NCI-H446 (cell line): ENCODE measurements at regions not wholly inside any gene's neighbourhood (a gene's known extent, or its start where the extent isn't known, plus 50 kb on each side); places are given as distances from the start of the nearest gene placed in this dataset.
"Not testable (repeated sequence)": the region's sequence is repeated elsewhere in the genome, so short reads cannot be mapped to it uniquely, and the experiment has no call there.

ENCODE experiments used
- DNase-seq, 2 experiments: peaks; one replicate each; lab custom pipeline; 2025; lab: John Stamatoyannopoulos, UW

- no peak for DNase-seq
These were observed 528.7 kb upstream of the FANCL start for GRCh38 chr2:58769864-58770234.

GRCh38 chr2:58769111-58769863 is 528.2 kb upstream of the FANCL start:
- peak in 1 of 2 experiments; percentile 32 for DNase-seq

GRCh38 chr2:58768715-58769080 is 527.6 kb upstream of the FANCL start:
- no peak for DNase-seq

- DNase-seq = peak in 1 of 2 experiments; percentile 55
These were observed 526.9 kb upstream of the FANCL start for GRCh38 chr2:58767828-58768714.

DNA sequence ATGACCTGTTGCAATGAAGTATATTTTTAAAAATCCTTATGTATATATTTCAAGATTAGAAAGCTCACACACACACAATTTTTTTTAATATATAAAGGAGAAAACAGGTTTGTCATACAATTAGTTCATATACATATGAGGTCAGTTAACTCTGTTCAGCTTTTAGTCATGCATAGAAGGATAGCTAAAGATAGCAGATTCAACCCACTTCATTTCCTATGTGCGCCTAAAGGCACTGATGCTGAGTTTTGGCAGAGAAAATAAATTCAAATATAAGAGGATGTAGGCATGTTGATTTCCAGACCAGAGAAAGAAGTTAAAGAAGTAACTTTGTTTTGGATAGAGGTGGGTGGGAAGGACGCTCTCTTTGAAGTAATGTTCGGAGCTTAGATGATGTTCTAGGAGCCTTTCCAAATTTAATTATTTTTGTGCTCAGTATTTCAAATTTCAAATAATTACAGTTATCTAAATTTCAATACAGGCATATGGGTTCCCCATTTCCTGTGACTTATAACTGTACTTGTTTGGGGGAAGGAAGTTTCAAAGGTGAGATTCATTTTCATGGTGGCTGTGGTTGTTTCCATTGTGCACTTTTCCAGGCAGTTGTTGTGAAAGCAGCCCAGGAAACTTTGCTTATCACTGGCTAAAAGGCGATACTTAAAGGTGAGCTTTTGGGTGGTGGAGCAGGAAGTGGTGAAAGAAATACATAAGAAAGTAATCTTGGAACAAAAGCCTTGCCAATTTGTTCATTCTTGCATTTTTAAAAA is 523.4 kb upstream of the FANCL start:
- no peak for DNase-seq

DNA sequence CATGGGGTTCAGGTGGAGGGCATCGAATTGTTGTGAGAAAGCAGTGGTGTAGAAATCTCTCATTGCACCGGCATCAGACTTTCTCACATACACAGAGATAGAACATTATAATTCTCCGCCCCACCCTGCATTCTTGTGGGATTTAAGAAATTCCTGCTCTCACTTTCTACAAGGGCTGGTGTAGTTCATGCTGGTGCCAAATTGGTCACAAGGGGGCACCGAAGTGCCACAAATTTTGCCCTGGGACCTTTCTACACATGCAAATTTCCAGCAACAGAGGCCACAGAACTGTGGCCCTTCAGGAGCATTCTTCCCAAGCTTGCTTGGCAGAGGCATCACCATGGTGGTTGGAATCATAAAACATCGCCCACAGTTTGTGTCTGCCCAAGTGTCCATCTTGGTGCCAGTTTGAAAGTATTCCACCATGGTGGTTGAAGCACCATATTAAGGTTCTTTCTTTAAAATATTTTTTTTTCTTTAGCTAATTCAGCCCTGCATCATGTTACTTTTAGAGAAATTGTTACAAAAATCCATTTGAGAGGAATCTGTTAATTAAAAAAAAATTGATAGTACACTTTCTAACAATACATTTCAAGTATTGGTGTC is 521.2 kb upstream of the FANCL start:
- DNase-seq = peak; percentile 58 to 86

DNA sequence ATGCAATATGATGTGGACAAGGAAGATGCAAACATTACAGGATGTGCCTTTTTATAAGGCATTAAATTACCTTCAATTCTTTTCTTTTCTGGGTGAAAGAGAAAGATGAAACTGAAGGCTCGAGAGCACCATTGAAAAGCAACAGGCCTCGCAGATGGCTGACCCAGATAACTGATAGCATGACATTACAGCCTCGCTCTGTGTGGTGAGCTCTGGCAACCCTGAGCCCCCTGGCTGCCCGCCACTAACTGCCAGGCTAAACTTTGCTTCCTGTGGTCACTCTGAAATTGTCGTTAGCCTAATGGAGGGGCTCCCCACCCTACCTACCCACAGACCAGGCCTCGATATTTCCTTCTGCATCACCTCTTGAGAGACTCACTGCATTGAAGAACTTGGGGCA is 516.8 kb upstream of the FANCL start:
- no peak for DNase-seq

GRCh38 chr2:58756336-58756735 is 515.2 kb upstream of the FANCL start:
- DNase-seq = no peak

GRCh38 chr2:58752507-58752906 is 511.4 kb upstream of the FANCL start:
- DNase-seq = not testable (repeated sequence)

GRCh38 chr2:58751676-58752075 is 510.6 kb upstream of the FANCL start:
- DNase-seq = not testable (repeated sequence)

DNA sequence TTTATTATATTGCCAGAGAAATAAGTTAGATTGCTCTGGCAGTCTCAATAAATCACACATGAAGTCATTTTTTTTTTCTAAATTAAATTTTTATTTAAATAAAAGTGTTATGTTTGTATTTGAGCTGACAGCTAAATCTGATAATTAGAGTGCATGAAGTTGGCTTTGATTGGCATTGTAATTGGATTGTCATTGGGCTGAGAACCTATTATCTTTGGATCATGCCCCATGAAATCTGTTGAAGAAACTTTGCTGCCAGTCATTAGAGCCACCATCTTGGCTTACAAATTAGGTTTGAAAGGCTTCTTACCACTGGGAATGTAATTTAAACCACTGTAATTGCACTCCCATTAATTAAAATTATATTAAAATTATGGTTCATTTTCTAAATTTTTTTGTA is 507.9 kb upstream of the FANCL start:
- no peak for DNase-seq

- DNase-seq = not testable (repeated sequence)
These were observed 504.2 kb upstream of the FANCL start for GRCh38 chr2:58745334-58745733.

DNA sequence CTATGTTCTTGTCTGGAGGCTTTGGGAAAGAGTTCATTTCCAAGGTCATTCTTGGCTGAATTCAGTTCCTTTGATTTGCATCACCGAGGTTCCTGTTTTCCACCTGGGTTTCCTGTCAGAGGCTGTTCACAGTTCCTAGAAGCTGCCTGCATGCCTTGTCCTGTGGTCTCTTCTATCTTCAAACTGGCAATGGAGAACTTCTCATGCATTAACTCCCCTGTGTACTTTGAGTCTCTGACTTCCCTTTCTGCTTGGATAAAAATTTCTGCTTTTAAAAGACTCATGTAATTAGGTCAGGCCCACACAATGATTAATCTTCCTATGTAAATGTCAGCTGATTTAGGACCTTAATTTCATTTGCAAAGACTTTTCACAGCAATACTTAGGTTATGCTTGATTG is 499.3 kb upstream of the FANCL start:
- no peak for DNase-seq

- no peak for DNase-seq
These were observed 497.9 kb upstream of the FANCL start for GRCh38 chr2:58739033-58739432.

GRCh38 chr2:58734365-58734764 is 493.2 kb upstream of the FANCL start:
- no peak for DNase-seq

DNA sequence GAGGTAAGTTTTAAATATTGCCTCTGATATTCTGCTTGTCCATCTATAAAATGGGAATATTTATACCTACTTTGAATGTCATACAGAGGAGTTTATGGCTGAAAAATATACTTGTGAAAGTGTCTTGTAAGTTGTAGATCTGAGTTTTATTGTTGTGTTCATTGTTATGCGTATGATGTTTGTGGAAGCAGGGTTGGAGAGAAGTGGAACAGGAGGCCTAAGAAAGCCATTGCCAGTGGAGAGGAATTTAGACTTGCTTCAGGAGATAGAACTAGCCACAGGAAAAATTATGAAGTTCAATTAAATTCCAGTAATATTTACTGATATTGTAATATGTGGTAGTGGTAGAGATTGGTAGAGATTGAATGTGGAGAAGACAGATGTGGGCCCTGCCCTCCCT is 491.9 kb upstream of the FANCL start:
- DNase-seq = no peak

DNA sequence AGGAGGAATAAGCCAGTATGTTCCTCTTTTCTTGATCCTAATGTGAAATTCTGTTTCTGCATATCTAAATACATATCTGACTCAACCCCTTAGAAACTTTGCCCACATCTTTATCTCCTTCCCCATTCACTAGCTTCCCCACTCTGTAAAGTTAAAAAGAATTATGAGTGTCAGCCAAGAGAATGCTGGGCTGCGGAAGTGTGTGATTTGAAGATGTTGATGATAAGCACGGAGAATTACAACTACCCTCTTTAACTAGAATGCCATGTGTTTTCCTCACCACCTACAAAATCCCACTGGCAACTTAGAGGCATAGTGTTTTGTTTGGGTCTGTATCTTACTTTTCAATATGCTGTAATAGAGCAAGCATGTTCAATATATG is 490.4 kb upstream of the FANCL start:
- DNase-seq = no peak

- no peak for DNase-seq
These were observed 489.8 kb upstream of the FANCL start for GRCh38 chr2:58730764-58731487.

DNA sequence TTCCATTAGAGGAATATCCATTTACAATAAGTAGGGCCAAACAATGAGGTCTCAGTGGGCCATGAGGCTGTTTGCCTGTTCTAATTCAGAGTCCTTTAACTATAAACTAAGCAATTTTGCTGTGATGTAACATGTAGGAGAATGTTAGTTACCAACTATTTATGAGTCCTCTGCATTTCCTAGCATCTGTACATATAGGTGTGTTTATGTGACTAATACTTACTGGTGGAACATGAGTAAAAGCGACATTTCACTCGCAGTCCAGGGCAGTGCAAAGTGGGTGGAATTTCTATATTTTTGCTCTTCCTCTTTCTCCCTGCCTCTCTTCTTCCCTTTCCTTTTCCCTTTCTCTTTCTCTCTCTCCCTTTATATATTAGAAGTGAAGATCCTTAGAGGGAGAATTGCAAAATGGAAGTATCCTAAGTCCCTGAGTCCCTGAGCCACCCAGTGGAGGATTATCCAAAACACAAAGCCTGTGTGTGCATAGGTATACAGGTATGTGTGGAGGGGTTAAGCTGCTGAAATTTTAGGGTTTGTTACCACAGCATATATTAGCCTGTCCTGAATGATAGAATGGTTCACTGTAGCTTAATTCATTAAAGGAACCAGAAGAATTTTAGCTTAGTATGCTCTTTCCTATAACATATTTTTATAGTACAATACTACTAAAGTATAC is 487.0 kb upstream of the FANCL start:
- no peak for DNase-seq

GRCh38 chr2:58721912-58722591 is 480.9 kb upstream of the FANCL start:
- no peak for DNase-seq
